Activated CD8-positive, alpha-beta T cell treated with anti-CD3 and anti-CD28 coated beads, Interleukin-2, amount 10 ng/mL, durations not matched to agents 7 days and 5 days (primary cell): ENCODE measurements at regions not wholly inside any gene's neighbourhood (a gene's known extent, or its start where the extent isn't known, plus 50 kb on each side); places are given as distances from the start of the nearest gene placed in this dataset.

ENCODE experiments used
- ATAC-seq: fragments of 150-1000 bp; cut with Tn5 transposase; one replicate; pipeline ENCODE4 v1.10.0; 2021; ENCODE audit warnings: moderate library complexity
- CTCF ChIA-PET: fragments of 350-600 bp; sonication (Branson Sonifier 250); formaldehyde crosslinking; loops from one replicate; lab custom pipeline; 2021; ENCODE audit warnings: antibody characterized with exemption; lab: Charles Lee
- POLR2A ChIA-PET: fragments of 350-600 bp; sonication (Branson Sonifier 250); formaldehyde crosslinking; loops from one replicate; lab custom pipeline; 2021; ENCODE audit warnings: antibody characterized with exemption; lab: Charles Lee
- DNase-seq: peaks from one replicate; pipeline ENCODE4 v3.0.0-alpha.2; 2020
- H3K27ac Mint-ChIP-seq: one replicate; pipeline ENCODE4 v1.8.0; 2021; ENCODE audit warnings: mild to moderate bottlenecking, mixed read lengths
- H3K27me3 Mint-ChIP-seq: one replicate; pipeline ENCODE4 v1.8.0; 2021; ENCODE audit warnings: low read depth, mixed read lengths
- H3K36me3 Mint-ChIP-seq: one replicate; pipeline ENCODE4 v1.8.0; 2021; ENCODE audit warnings: low read depth, mixed read lengths
- H3K4me1 Mint-ChIP-seq: one replicate; pipeline ENCODE4 v1.8.0; 2021; ENCODE audit warnings: low read depth, mixed read lengths
- H3K4me3 Mint-ChIP-seq: one replicate; pipeline ENCODE4 v1.8.0; 2021; ENCODE audit warnings: mild to moderate bottlenecking, mixed read lengths
- H3K9me3 Mint-ChIP-seq: one replicate; pipeline ENCODE4 v1.8.0; 2022; ENCODE audit warnings: mixed read lengths; ENCODE audit not compliant: insufficient read depth

DNA sequence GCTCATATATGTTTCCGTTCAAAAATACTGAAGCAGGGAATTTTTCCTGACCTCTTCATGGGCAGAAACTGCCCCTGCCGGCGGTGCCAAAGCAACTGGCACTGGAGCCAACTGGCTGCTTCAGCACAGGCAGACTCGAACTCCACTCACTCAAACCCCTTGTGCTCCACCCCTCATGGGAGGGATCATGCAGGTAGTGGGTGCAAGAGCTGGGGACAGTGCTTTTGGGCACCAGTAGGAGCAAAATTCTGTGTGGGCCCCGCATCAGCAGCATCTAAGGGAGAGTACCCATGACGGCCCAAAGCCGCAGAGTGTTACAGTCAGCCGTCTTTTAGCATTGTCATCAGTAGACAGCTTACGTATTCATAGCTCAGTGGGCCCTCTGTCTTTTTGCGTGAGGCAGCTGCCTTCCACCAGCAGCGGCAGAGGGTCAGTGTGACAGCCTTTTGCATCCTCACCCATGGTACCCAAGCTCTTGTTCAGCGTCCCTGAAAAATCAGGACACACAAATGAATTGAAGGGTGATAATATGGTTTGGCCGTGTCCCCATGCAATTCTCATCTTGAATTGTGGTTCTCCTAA is 393.8 kb downstream of the SLITRK6 start:
- Mint-ChIP-seq H3K36me3 (no peaks in the 10 kb centered on the region), H3K27me3 (no peaks in the 10 kb centered on the region), H3K4me3 (no peak overlapping the region), H3K27ac (no peak overlapping the region), H3K4me1 (no peaks in the 10 kb centered on the region), H3K9me3 (no peaks in the 10 kb centered on the region)
- CTCF ChIA-PET: no interaction called here
- ATAC-seq: no peak
- DNase-seq: no peak
- POLR2A ChIA-PET: no interaction called here

DNA sequence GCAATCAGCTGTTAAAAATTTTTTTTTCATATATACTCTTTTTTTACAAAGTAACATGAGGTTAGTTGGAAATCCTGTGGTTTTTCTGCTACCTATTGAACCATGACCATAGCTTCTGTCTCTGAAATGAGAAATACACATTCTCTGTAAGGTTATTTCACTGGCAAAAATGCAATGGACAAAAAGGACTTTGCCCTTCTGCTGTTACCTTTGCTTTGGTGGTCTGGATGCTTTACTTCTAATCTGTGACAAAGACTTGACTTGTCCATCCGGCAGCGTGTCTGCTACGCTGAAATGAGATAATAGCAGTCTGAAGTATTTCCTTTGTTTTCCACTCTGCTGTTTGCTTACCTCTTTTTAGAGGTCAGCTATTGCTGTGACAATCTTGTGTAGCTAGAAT is 412.8 kb downstream of the SLITRK6 start:
- CTCF ChIA-PET: no interaction called here
- peaks cover 6% of the 10 kb centered on the region for H3K9me3 Mint-ChIP-seq
- no peak for ATAC-seq

DNA sequence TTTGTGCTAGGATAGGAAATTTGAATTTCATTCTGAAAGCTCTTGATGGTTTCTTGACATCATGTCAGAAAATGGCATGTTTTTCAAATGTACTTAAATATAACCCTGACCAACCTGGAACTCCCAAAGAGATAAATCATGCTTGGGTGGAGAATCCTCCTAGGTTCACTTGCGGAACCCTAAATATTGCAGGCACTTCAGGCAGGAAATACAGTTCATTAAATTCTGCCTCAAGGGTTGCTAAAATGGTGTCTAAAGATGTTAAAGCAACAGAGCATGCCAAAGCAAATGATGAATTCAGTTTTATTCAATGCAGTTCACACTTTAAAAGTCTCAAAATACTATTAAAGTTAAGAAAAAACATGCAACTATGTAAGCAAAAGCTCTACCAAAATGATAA is 415.9 kb downstream of the SLITRK6 start:
- POLR2A ChIA-PET: no interaction called here
- no peaks in the 10 kb centered on the region for H3K27me3 Mint-ChIP-seq

More for the DNA sequence above, 412.8 kb downstream of the SLITRK6 start:
- Mint-ChIP-seq H3K27me3 (no peaks in the 10 kb centered on the region), H3K4me1 (no peaks in the 10 kb centered on the region), H3K36me3 (no peaks in the 10 kb centered on the region), H3K4me3 (no peak overlapping the region), H3K27ac (no peak overlapping the region)
- DNase-seq: no peak
- POLR2A ChIA-PET: no interaction called here

DNA sequence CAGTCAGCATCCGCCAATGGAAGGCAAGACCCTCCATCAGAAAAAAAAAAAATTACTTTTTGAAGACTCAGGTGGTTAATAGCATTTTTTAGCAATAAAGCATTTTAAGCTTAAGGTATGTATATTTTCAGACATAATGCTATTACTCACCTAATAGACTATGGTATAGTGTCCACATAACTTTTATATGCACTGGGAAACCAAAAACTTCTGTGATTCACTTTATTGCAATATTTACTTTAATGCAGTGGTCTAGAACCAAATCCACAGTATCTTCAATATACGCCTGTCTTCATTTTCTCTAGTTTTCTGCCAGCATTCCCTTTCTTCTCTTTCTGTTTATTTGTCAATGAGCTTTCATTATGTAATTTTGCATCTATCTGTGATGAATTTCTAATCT is 418.1 kb downstream of the SLITRK6 start:
- no peak for ATAC-seq
- H3K27me3 Mint-ChIP-seq: no peaks in the 10 kb centered on the region
- no peak overlapping the region for H3K27ac Mint-ChIP-seq
- no peak for DNase-seq
- no peak overlapping the region for H3K4me3 Mint-ChIP-seq
- no peaks in the 10 kb centered on the region for H3K36me3 Mint-ChIP-seq
- H3K4me1 Mint-ChIP-seq: peaks cover 6% of the 10 kb centered on the region
- POLR2A ChIA-PET: no interaction called here
- CTCF ChIA-PET: no interaction called here
- H3K9me3 Mint-ChIP-seq: no peaks in the 10 kb centered on the region

More for the DNA sequence above, 415.9 kb downstream of the SLITRK6 start:
- CTCF ChIA-PET: no interaction called here
- Mint-ChIP-seq H3K4me3 (no peak overlapping the region), H3K27ac (no peak overlapping the region), H3K4me1 (peaks cover 6% of the 10 kb centered on the region), H3K9me3 (no peaks in the 10 kb centered on the region), H3K36me3 (no peaks in the 10 kb centered on the region)
- DNase-seq: no peak
- no peak for ATAC-seq

DNA sequence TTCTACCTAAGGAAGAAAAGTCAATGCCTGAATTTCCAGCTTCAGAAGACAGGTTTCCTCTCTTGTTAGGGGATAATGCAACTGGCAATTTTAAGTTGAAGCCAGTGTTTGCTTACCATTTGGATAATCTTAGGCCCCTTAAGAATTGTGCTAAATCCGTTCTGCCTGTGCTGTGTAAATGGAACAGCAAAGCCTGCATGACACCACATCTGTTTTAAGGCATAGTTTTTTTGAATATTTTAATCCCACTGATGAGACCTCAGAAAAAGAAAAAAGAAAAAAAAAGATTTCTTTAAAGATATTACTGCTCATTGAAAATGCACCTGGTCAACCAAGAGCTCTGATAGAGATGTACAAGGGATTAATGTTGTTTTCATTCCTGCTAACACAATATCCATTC is 419.2 kb downstream of the SLITRK6 start:
- H3K27ac Mint-ChIP-seq: no peak overlapping the region
- POLR2A ChIA-PET: no interaction called here
- CTCF ChIA-PET: no interaction called here
- no peaks in the 10 kb centered on the region for H3K27me3 Mint-ChIP-seq
- peaks cover 6% of the 10 kb centered on the region for H3K4me1 Mint-ChIP-seq
- H3K36me3 Mint-ChIP-seq: no peaks in the 10 kb centered on the region
- no peak for ATAC-seq
- no peaks in the 10 kb centered on the region for H3K9me3 Mint-ChIP-seq
- DNase-seq: no peak
- H3K4me3 Mint-ChIP-seq: no peak overlapping the region

DNA sequence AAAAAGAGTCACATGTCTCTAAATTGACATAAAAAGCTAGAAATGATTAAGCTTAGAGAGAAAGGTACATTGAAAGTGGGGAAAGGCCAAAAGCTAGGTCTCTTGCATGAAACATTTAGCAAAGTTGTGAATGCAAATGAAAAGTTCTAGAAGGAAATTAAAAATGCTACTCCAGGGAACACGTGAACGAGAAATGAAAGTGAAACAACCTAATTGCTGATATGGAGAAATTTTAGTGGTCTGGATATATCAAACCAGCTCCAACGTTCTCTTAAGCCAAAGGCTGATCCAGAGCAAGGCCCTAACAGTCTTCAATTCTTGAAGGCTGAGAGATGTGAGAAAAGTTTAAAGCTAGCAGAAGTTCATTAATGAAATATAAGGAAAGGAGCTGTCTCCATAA is 419.8 kb downstream of the SLITRK6 start:
- H3K4me3 Mint-ChIP-seq: no peak overlapping the region
- no peaks in the 10 kb centered on the region for H3K27me3 Mint-ChIP-seq
- no peak for ATAC-seq
- H3K4me1 Mint-ChIP-seq: peaks cover 6% of the 10 kb centered on the region
- H3K9me3 Mint-ChIP-seq: no peaks in the 10 kb centered on the region
- ChIA-PET POLR2A (no interaction called here), CTCF (no interaction called here)
- DNase-seq: no peak
- peak overlapping the region; percentile 56 for H3K27ac Mint-ChIP-seq
- no peaks in the 10 kb centered on the region for H3K36me3 Mint-ChIP-seq

DNA sequence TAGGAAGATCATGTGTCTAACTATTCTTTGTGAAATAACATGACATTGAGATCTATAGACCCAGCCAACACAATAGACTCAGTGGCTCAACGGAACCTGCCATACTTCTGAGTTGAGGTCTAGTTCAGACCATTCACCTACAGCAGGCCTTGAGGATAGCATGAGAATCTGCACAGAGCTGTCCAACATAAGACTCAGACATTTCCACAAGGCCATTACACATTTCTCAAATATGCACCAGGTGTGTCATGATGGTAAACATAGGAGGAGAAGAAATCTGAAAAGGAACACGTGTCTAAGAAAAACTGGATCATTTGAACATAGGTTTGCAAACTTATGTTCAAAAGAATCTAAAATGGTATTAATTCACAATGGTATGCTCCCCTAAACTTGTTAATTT is 421.4 kb downstream of the SLITRK6 start:
- H3K4me3 Mint-ChIP-seq: no peak overlapping the region
- CTCF ChIA-PET: no interaction called here
- POLR2A ChIA-PET: no interaction called here
- no peak for ATAC-seq
- no peaks in the 10 kb centered on the region for H3K36me3 Mint-ChIP-seq
- DNase-seq: no peak
- peaks cover 6% of the 10 kb centered on the region for H3K4me1 Mint-ChIP-seq
- H3K27me3 Mint-ChIP-seq: no peaks in the 10 kb centered on the region
- no peak overlapping the region for H3K27ac Mint-ChIP-seq
- no peaks in the 10 kb centered on the region for H3K9me3 Mint-ChIP-seq

DNA sequence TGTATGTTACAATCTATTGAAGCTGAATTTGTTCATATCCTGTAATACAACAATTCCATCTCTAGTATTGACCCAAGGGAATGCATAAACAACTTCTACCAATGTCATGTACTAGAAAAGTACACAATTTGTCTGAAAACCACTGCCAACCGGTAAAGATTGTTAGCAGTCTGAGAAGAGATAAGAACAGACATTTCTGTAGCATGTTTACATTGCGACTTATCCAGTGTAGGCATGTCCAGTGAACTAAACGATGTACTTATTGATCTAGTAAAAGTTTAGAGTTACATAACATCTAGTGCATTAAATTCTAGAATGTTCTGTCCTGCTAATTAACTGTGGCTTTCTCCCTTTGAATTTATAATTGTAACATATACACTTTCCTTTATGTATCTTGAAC is 425.9 kb downstream of the SLITRK6 start:
- no peaks in the 10 kb centered on the region for H3K4me1 Mint-ChIP-seq

DNA sequence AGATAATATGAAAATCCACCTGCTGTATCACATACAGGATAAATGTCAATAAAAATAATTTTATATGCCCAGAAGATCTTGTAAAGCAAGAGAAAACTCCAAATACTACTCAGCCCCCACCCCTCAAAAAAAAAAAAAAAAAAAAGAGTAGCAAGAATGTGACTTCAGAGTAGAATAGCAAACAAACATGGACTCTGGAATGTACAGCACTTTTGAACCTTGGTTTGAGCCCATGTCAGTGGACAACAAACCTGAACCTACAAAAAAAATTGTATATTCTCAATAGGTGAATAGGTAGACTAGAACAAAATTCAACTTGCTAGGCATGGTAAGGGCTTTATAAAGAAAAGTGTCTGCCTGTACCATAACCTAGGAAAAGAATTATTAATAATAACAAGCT is 428.0 kb downstream of the SLITRK6 start:
- H3K36me3 Mint-ChIP-seq: no peaks in the 10 kb centered on the region
- no peak overlapping the region for H3K27ac Mint-ChIP-seq
- no peak for ATAC-seq
- ChIA-PET POLR2A (no interaction called here), CTCF (no interaction called here)
- H3K27me3 Mint-ChIP-seq: no peaks in the 10 kb centered on the region
- H3K4me1 Mint-ChIP-seq: no peaks in the 10 kb centered on the region
- DNase-seq: no peak
- H3K9me3 Mint-ChIP-seq: no peaks in the 10 kb centered on the region
- no peak overlapping the region for H3K4me3 Mint-ChIP-seq

More for the DNA sequence above, 425.9 kb downstream of the SLITRK6 start:
- H3K4me3 Mint-ChIP-seq: no peak overlapping the region
- H3K27ac Mint-ChIP-seq: no peak overlapping the region
- POLR2A ChIA-PET: no interaction called here
- H3K36me3 Mint-ChIP-seq: no peaks in the 10 kb centered on the region
- H3K27me3 Mint-ChIP-seq: no peaks in the 10 kb centered on the region
- H3K9me3 Mint-ChIP-seq: no peaks in the 10 kb centered on the region
- CTCF ChIA-PET: no interaction called here
- ATAC-seq (no peak), DNase-seq (no peak)

DNA sequence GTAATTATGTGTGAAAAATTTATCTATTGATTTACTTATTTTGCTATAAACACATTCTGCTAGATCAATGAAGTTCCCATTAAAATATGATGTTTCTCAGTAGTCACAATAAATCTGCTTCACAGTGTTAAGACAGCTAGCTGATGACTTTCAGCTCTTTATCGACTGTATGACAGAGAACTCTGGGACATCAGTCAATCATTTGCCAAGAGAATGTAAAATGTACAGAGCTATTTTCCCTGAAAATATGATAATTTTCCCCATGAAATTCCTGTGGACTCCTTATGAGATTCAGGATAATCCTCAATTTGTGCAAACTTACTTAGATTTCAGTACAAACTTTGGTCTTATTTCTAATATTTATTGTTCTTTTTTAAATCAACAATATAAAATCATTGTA is 430.5 kb downstream of the SLITRK6 start:
- no peak overlapping the region for H3K27ac Mint-ChIP-seq
- DNase-seq (no peak), ATAC-seq (no peak)
- H3K27me3 Mint-ChIP-seq: no peaks in the 10 kb centered on the region
- H3K9me3 Mint-ChIP-seq: peaks cover 3% of the 10 kb centered on the region
- H3K4me1 Mint-ChIP-seq: no peaks in the 10 kb centered on the region
- no peaks in the 10 kb centered on the region for H3K36me3 Mint-ChIP-seq
- H3K4me3 Mint-ChIP-seq: no peak overlapping the region
- ChIA-PET POLR2A (no interaction called here), CTCF (no interaction called here)

DNA sequence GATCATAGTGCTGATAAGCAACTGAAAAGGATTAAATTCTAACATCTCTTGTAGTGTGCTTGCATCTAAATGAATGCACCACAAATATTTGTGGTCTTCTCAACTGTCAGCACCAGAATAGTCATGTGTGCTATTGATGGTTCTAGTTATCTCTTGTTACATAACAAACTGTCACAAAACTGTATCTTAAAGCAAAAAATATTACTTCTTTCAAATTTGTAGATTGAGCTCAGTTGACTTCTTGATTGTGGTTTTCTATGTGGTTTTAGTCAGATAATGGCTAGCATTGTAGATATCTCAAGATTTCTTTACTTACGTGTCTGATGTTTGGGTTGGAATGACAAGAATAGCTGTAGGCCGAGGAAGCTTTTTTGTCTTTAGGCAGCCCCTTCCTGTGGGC is 431.3 kb downstream of the SLITRK6 start:
- POLR2A ChIA-PET: no interaction called here

DNA sequence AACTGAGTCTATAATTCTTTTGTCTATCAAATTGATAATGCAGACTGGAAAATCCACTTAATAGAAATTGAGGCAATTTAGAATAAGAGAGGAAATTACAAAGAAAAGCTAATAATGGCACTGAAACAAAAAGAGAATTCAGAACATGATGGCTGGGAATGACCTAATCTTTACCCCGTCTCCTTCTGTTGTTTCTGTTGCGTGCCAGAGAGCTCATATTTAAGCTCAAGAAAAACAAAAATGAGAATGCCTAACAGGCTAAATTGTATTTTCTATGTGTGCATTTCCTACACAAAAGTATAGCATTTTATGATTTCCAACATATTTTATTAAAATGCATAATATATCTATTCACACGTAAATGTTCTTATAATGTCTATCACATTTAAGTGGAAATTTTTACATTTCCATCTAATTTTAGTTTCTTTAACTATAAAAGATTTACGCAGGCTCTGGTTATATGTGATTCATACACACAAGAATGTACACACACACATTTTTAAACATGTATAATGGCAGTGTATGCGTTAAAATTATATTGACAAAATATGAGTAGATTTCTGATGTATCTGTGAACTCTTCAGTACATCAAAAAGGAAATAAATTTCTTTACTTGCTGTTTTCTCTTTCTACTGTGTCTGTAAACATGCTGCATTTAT is 432.3 kb downstream of the SLITRK6 start:
- Mint-ChIP-seq H3K27ac (no peak overlapping the region), H3K4me3 (no peak overlapping the region), H3K36me3 (no peaks in the 10 kb centered on the region), H3K27me3 (no peaks in the 10 kb centered on the region), H3K9me3 (peaks cover 9% of the 10 kb centered on the region), H3K4me1 (no peaks in the 10 kb centered on the region)
- no peak for DNase-seq
- no peak for ATAC-seq
- ChIA-PET POLR2A (no interaction called here), CTCF (no interaction called here)

More for the DNA sequence above, 431.3 kb downstream of the SLITRK6 start:
- ATAC-seq (no peak), DNase-seq (no peak)
- Mint-ChIP-seq H3K27ac (no peak overlapping the region), H3K9me3 (peaks cover 5% of the 10 kb centered on the region), H3K4me1 (no peaks in the 10 kb centered on the region), H3K36me3 (no peaks in the 10 kb centered on the region), H3K27me3 (no peaks in the 10 kb centered on the region), H3K4me3 (no peak overlapping the region)
- CTCF ChIA-PET: no interaction called here

DNA sequence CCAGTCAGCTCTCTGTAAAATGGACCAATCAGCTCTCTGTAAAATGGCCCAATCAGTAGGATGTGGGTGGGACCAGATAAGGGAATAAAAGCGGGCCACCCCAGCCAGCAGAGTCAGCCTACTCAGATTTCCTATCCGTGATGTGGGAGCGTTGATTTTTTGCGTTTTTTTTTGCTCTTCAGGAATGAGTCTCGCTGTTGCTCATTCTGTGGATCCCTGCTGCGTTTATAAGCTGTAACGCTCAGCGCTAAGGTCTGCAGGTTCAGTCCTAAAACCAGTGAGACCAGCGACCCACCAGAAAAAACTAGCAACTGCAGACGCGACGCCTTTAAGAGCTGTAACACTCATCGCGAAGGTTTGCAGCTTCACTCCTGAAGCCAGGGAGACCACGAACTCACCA is 435.7 kb downstream of the SLITRK6 start:
- CTCF ChIA-PET: no interaction called here
- H3K27me3 Mint-ChIP-seq: no peaks in the 10 kb centered on the region
- H3K27ac Mint-ChIP-seq: no peak overlapping the region
- no peaks in the 10 kb centered on the region for H3K4me1 Mint-ChIP-seq
- POLR2A ChIA-PET: no interaction called here
- peaks cover 9% of the 10 kb centered on the region for H3K9me3 Mint-ChIP-seq
- DNase-seq: no peak
- no peaks in the 10 kb centered on the region for H3K36me3 Mint-ChIP-seq
- H3K4me3 Mint-ChIP-seq: no peak overlapping the region
- ATAC-seq: no peak
